HEK293T (cell line): ENCODE measurements at regions not wholly inside any gene's neighbourhood (a gene's known extent, or its start where the extent isn't known, plus 50 kb on each side); places are given as distances from the start of the nearest gene placed in this dataset.

Experiments used
- CTBP1 ChIP-seq: fragments of 450-650 bp; IDR thresholded peaks from 2 replicates; pipeline ENCODE4 v1.6.1; 2016; ENCODE audit warnings: borderline replicate concordance
- HDGF ChIP-seq: fragments of 450-650 bp; IDR thresholded peaks from 2 replicates; pipeline ENCODE4 v1.6.1; 2017; ENCODE audit warnings: antibody characterized with exemption, borderline replicate concordance
- NFRKB ChIP-seq: fragments of 450-650 bp; IDR thresholded peaks from 2 replicates; pipeline ENCODE4 v1.6.1; 2016; ENCODE audit warnings: mild to moderate bottlenecking, moderate library complexity

DNA sequence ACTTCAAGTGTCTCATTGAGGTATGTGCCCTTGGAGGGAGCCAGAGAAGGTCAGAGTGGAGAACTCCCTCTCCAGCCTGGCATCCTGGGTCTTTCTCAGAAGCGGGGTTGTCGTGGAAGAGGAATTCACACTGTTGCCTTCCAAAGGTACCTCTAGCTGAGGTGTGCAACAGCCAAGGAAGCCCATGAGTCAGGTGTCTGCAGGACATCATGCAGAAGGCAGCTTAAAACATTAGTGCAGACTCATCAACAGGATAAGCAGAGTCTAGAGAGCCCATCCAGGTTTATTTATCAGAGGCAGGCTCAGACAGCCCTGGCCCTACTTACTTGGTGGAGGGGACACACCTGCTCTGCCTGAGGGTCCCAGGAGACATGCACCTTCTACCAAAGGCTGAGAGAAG, 95.6 kb upstream of the TPM1 start:
- TF ChIP-seq CTBP1: no peak
- no peak for TF ChIP-seq HDGF
- no peak for TF ChIP-seq NFRKB
